Muscle of leg (tissue), 3 donors: ENCODE measurements at regions not wholly inside any gene's neighbourhood (a gene's known extent, or its start where the extent isn't known, plus 50 kb on each side); places are given as distances from the start of the nearest gene placed in this dataset.
"Not testable (repeated sequence)": the region's sequence is repeated elsewhere in the genome, so short reads cannot be mapped to it uniquely, and the experiment has no call there.

Source experiments
- DNase-seq: peaks from one replicate; pipeline ENCODE4 v3.0.0; 2013
- H3K27ac ChIP-seq: one replicate; pipeline ENCODE4 v1.5.1; 2013; ENCODE audit warnings: mild to moderate bottlenecking, low read length, control low read depth
- H3K27me3 ChIP-seq: one replicate; pipeline ENCODE4 v1.6.1; 2013; ENCODE audit warnings: low read length; ENCODE audit not compliant: control insufficient read depth, insufficient read depth
- H3K36me3 ChIP-seq: one replicate; pipeline ENCODE4 v1.6.1; 2013; ENCODE audit warnings: low read length; ENCODE audit not compliant: control insufficient read depth, insufficient read depth
- H3K4me1 ChIP-seq: one replicate; pipeline ENCODE4 v1.6.1; 2013; ENCODE audit warnings: low read length; ENCODE audit not compliant: control insufficient read depth, insufficient read depth
- H3K4me3 ChIP-seq: one replicate; pipeline ENCODE4 v1.5.1; 2013; ENCODE audit warnings: low read length, control low read depth
- H3K9me3 ChIP-seq: replicated peaks from 2 replicates; pipeline ENCODE4 v1.6.1; 2013; ENCODE audit warnings: low read depth, low read length; ENCODE audit not compliant: control insufficient read depth
- WGBS: methylation state at CpG from one replicate; pipeline ENCODE4 v1.1.5; 2013; ENCODE audit warnings: missing lambda C conversion rate; ENCODE audit not compliant: insufficient coverage; 5-methylcytosine and 5-hydroxymethylcytosine counted together

DNA sequence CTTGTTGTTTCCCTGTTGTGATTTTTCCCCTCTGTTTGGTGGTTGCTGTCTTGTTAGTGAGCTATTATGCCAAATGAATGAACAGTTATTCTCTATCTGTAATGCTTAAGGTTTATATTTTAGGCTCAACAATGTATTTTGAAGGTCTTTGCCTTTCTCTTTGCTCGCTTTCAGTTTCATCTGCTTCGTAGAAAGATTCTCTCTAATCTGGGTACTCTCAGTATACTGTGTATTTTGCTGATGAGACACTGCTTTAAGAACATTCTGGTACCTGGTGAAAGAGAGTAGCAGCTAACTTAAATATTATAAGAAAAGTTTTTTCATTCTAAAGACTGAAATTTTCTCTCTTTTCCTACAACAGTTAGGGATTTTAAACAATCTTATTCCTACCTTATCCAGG, 1274.7 kb upstream of the PABPC4L start:
- H3K36me3 ChIP-seq, result no peaks in the 10 kb centered on the region
- no peak overlapping the region for H3K27ac ChIP-seq
- H3K4me1 ChIP-seq, result no peaks in the 10 kb centered on the region
- H3K4me3 ChIP-seq, result no peak overlapping the region
- H3K27me3 ChIP-seq, result no peaks in the 10 kb centered on the region
- no peak for DNase-seq
- no peaks in the 10 kb centered on the region for H3K9me3 ChIP-seq
- no CpG with 5 or more reads among the region's 2 CpGs for WGBS

DNA sequence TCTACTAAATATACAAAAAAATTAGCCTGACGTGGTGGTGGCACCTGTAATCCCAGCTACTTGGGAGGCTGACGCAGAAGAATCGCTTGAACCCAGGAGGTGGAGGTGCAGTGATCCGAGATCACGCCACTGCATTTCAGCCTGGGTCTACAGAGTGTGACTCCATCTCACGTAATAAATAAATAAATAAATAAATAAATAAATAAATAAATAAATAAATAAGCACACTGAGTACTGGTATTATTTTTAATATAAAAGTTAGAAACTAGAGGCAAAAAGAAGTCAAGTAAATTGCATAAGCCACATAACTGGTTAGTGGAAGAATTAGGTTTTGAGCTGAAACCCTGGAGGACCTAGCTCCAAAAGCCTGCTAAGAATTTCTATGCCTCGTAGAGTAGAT, 1262.7 kb upstream of the PABPC4L start:
- WGBS, result no CpG with 5 or more reads among the region's 7 CpGs
- Histone ChIP-seq H3K27ac (no peak overlapping the region), H3K4me1 (no peaks in the 10 kb centered on the region), H3K27me3 (no peaks in the 10 kb centered on the region), H3K4me3 (no peak overlapping the region), H3K36me3 (no peaks in the 10 kb centered on the region), H3K9me3 (no peaks in the 10 kb centered on the region)
- DNase-seq, result no peak

DNA sequence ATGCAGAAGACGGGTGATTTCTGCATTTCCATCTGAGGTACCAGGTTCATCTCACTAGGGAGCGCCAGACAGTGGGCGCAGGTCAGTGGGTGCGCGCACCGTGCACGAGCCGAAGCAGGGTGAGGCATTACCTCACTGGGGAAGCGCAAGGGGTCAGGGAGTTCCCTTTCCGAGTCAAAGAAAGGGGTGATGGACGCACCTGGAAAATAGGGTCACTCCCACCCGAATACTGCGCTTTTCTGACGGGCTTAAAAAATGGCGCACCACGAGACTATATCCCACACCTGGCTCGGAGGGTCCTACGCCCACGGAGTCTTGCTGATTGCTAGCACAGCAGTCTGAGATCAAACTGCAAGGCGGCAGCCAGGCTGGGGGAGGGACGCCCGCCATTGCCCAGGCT, 1246.0 kb upstream of the PABPC4L start:
- H3K27ac ChIP-seq, DNase-seq, H3K36me3 ChIP-seq, H3K9me3 ChIP-seq, H3K27me3 ChIP-seq, H3K4me1 ChIP-seq, H3K4me3 ChIP-seq: not testable (repeated sequence)
- WGBS, result 96% methylated on average over 7 of the region's 22 CpGs

DNA sequence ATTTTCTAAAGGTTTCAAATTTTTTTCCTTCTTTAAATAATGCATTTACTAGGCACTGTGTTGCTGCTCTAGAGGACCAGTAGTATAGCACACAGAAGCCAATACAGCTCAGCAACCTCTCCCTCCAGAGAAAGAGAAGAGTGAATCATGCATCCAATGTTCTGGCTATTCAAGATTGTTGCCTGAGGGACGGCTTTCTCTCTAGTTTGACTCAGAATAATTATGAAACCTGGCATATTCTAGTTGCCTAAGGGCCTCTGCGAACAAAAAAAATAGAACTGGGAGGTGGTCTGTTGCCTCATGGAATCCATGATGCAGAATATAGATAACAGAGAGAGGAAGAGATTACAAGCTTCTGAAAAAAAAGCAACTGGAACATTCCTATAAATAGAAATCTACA, 1233.3 kb upstream of the PABPC4L start:
- Histone ChIP-seq H3K4me1 (no peaks in the 10 kb centered on the region), H3K4me3 (no peak overlapping the region), H3K36me3 (no peaks in the 10 kb centered on the region), H3K27ac (no peak overlapping the region), H3K27me3 (no peaks in the 10 kb centered on the region), H3K9me3 (no peaks in the 10 kb centered on the region)
- WGBS, result 100% methylated on average over 1 of the region's 2 CpGs
- DNase-seq, result no peak

DNA sequence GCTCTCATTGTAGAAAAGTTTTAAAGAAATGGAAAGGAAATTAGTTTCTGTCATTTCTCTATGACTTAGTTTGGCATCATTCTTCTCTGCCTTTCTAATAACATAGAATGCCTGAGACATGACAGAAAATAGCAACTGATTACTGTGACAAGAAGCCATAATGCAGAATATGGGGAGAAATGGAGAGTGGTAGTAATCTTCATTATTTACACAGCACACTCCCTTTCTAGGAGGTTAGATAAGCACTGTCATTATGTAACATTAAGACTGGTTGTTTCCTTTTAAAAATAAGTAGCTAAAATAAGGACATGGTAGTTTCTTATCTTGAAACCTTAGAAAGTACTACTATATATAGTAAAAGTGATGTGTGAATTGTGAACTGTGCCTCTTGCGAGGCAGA, 1227.9 kb upstream of the PABPC4L start:
- H3K9me3 ChIP-seq, result no peaks in the 10 kb centered on the region
- H3K4me1 ChIP-seq, result no peaks in the 10 kb centered on the region
- H3K4me3 ChIP-seq, result no peak overlapping the region
- no peaks in the 10 kb centered on the region for H3K36me3 ChIP-seq
- no peak for DNase-seq
- no peak overlapping the region for H3K27ac ChIP-seq
- H3K27me3 ChIP-seq, result no peaks in the 10 kb centered on the region
- no CpG with 5 or more reads among the region's 1 CpG for WGBS

DNA sequence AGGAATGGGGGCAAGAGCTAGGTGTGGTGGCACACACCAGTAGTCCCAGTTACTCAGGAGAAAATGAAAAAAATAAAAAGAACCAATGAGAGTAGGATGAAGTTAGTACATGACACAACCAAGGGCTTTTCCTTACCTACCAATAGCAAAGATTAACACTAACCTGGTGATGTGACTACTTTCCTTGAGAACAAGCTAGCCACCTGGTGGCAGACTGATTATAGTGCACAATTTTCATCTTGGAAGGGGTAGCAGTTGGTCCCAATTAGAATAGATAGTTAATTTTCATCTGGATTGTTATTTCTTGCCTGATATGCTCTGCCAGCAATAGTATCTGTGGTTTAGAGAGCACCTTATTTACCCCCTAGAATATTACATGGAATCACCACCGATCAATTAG, 1216.8 kb upstream of the PABPC4L start:
- H3K27me3 ChIP-seq, result no peaks in the 10 kb centered on the region
- H3K4me3 ChIP-seq, result no peak overlapping the region
- no CpG with 5 or more reads among the region's 1 CpG for WGBS
- no peaks in the 10 kb centered on the region for H3K9me3 ChIP-seq
- no peaks in the 10 kb centered on the region for H3K36me3 ChIP-seq
- no peak overlapping the region for H3K27ac ChIP-seq
- H3K4me1 ChIP-seq, result no peaks in the 10 kb centered on the region
- DNase-seq, result no peak

DNA sequence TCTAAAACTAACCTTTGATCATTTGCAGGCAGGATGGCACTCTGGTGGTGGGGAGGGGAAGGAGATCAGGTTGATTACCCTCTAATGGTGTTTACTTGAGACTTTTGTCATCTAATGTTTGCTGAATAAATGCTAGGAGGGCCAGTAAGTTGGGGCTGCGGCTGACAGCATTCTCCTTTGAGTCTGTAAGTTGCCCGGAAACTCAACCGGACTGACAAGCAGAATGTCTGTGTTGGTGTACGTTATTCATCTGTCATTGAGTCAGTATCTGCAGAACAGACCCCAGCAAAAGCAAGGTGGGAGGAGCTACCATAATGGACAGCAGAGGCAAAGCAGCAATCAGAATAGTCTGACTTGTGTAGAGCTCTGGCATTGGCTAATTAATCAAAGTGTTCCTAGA, 1210.6 kb upstream of the PABPC4L start:
- Histone ChIP-seq H3K36me3 (no peaks in the 10 kb centered on the region), H3K27ac (no peak overlapping the region), H3K27me3 (no peaks in the 10 kb centered on the region), H3K4me3 (no peak overlapping the region), H3K4me1 (no peaks in the 10 kb centered on the region), H3K9me3 (peaks cover 3% of the 10 kb centered on the region)
- no peak for DNase-seq
- WGBS, result 83% methylated on average over 4 of the region's 4 CpGs

DNA sequence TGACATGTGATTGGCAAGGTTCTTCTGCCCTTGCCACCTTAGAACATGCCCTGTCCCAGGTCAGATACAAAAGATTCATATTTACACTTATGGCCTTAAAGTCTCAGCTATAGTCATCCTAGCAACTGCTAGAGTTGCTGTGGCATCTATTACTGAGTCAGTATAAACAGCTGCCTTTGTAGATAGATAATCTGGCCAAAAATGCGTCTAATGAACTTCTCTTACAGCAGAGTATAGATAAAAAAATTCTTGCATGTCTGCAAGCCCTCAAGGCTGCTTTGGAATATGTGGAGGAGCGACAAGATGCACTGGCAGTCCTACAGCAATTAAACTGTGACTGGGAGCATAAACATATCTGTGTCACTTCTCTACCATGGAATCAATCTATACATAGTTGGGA, 1209.7 kb upstream of the PABPC4L start:
- Histone ChIP-seq H3K27ac (no peak overlapping the region), H3K4me1 (no peaks in the 10 kb centered on the region), H3K9me3 (peaks cover 5% of the 10 kb centered on the region), H3K27me3 (no peaks in the 10 kb centered on the region), H3K4me3 (no peak overlapping the region), H3K36me3 (no peaks in the 10 kb centered on the region)
- WGBS, result no CpG with 5 or more reads among the region's 2 CpGs
- DNase-seq, result no peak

DNA sequence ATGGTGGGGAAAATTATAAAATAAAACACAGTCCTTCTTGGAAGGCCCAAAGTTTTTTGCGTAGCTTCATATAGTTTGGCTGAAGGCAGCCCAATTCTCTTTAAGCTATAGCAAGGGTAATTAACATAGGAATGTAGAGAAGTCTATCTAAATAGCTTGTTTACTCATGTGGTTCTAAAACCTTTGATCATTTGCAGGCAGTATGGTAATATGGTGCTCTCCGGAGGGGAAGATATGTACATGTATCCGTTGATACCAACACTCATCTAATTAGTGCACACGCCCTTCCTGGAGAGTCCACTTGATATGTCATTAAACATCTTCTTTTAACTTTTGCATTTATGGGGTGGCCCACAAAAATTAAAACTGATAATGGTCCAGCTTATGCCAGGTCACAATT, 1207.7 kb upstream of the PABPC4L start:
- H3K27ac ChIP-seq, DNase-seq, H3K4me1 ChIP-seq, H3K4me3 ChIP-seq, H3K36me3 ChIP-seq, H3K27me3 ChIP-seq: not testable (repeated sequence)
- H3K9me3 ChIP-seq, result peaks cover 19% of the 10 kb centered on the region
- WGBS, result 92% methylated on average over 2 of the region's 4 CpGs

DNA sequence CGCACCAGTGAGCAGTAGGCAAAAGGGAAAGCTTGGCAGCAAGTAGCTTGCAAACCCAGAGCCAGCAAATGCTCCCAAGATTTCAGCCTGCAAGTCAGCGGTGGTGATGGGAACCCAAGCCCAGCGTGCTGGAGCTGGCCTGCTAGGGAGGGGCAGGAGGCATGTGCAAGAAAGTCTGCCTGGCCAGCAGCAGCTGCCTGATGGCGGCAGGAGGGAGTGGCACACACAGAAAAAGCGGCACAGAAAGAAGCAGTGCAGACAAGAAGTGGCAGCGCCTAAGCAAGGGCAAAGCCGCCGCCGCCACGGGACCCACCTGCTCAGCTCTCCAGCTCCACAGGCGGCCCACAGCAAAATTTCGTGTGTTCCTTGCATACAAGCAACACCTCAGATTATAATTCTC, 1206.5 kb upstream of the PABPC4L start:
- Histone ChIP-seq H3K36me3 (no peaks in the 10 kb centered on the region), H3K27ac (no peak overlapping the region), H3K4me3 (no peak overlapping the region), H3K4me1 (no peaks in the 10 kb centered on the region), H3K9me3 (peaks cover 19% of the 10 kb centered on the region), H3K27me3 (no peaks in the 10 kb centered on the region)
- no peak for DNase-seq
- 86% methylated on average over 5 of the region's 12 CpGs for WGBS

DNA sequence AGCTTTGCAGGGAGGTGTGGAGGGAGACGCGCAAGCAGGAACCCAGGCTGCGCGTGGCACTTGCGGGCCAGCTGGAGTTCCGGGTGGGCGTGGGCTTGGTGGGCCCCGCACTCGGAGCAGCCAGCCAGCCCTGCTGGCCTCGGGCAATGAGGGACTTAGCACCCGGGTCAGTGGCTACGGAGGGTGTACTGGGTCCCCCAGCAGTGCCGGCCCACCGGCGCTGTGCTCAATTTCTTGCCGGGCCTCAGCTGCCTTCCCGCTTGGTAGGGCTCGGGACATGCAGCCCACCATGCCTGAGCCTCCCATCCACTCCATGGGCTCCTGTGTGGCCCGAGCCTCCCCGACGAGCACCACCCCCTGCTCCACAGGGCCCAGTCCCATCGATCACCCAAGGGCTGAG, 1205.0 kb upstream of the PABPC4L start:
- not testable (repeated sequence) for H3K27ac ChIP-seq, H3K36me3 ChIP-seq, H3K4me3 ChIP-seq, H3K4me1 ChIP-seq, H3K27me3 ChIP-seq, DNase-seq
- H3K9me3 ChIP-seq, result peaks cover 19% of the 10 kb centered on the region
- WGBS, result 96% methylated on average over 17 of the region's 22 CpGs
